Activated CD8-positive, alpha-beta memory T cell treated with anti-CD3 and anti-CD28 coated beads for 36 hours (primary cell): ENCODE measurements at regions not wholly inside any gene's neighbourhood (a gene's known extent, or its start where the extent isn't known, plus 50 kb on each side); places are given as distances from the start of the nearest gene placed in this dataset.

Source experiments
- CTCF ChIA-PET: fragments of 350-600 bp; sonication (Branson Sonifier 250); formaldehyde crosslinking; loops from one replicate; lab custom pipeline; 2021; ENCODE audit warnings: antibody characterized with exemption; lab: Charles Lee
- POLR2A ChIA-PET: fragments of 350-600 bp; sonication (Branson Sonifier 250); formaldehyde crosslinking; loops from one replicate; lab custom pipeline; 2021; ENCODE audit warnings: antibody characterized with exemption; lab: Charles Lee

DNA sequence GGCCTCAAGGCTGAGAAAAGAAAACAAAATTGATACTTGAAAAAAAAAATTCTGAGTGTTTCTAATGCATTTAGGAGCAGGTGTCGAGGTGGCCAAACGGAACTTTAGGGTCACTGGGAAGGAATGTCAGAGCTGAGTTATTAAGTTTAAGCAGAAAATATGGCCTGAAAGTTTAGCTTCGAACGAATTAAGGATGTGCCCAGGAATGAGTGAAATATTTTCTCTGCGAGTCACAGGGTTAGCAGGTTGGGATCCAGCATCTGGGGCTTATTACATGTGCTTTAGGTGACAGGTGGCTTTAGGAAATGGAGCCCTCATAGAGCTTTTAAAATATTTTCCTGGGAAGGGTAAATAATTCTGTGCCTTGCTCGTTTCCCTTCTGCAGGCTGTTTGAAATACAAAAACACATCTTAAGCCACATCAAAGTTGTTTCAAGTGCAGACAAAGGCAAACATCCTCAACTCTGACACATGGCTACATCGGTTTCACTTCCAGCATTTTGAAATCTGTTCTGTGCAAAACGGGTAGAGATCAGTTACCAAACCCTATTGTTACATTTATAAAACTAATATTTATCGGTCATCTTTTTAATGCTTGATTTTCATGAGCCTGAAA lies 143.1 kb upstream of the ARRDC4 start:
- ChIA-PET CTCF (no interaction called here), POLR2A (no interaction called here)

DNA sequence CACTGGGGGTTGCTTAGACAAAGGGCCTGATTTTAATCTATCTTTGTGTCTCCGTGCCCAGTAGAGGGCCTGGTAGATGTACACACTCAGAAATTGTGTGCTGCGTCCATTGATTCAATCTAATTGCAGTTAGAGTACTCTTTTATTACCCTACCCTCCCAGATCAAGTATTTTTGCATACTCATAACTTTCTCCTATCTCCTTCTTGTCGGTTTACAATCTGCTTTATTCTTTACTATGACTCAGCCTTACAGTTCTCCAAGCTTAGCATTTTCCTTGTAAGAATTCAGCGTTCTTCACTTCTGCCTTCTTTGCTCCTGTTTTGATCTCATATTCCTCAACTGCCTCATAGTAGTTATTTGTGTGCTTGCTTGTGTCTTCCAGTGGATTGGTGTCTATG lies 124.5 kb upstream of the ARRDC4 start:
- CTCF ChIA-PET = no interaction called here
- POLR2A ChIA-PET = no interaction called here

DNA sequence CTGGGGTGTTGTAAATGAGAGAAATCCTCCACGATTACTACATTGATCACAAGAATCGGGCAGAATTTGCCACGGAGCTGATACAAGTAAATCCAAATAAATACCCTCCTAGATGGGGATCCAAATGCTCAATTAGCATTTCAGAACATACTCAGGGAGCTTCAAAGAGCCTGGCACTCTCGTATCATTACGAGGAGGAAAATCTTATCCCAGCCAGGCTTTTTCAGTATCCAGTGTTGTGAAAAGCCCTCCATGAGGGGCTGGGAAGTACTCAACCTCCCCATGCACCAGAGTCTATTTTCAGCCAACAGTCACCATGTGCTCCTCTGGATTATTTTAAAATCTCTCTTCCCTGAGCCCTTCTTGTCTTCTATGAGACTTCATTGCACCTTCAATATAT lies 122.6 kb upstream of the ARRDC4 start:
- POLR2A ChIA-PET = no interaction called here
- CTCF ChIA-PET = no interaction called here

DNA sequence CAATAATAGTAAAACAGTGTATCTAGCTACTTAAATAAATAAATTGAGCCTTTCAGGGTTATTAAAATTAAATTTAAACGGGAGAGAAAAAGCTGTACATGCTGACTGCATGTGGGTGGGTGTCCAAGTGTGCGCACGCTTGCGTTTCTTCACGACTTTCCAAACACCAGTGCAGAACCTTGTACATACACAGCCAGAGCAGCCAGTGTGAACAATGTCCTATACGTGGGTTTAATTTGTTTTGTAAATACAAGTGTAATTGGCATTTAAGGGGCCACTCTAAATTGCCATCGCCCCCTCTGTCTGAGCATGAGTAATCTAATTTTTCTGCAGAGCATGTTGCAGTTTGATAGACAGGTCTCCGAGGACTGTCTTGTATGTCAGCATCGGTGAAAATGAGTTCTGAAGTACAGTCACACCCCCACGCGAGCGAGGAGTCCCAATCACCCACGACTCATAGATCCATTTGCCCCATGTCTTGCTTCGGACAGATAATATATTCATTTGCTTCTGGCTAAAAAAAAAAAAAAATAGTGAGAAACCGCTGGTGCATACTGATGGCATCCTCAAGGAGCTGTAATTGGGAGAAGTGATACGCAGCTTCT lies 121.8 kb upstream of the ARRDC4 start:
- POLR2A ChIA-PET = no interaction called here
- CTCF ChIA-PET = no interaction called here

DNA sequence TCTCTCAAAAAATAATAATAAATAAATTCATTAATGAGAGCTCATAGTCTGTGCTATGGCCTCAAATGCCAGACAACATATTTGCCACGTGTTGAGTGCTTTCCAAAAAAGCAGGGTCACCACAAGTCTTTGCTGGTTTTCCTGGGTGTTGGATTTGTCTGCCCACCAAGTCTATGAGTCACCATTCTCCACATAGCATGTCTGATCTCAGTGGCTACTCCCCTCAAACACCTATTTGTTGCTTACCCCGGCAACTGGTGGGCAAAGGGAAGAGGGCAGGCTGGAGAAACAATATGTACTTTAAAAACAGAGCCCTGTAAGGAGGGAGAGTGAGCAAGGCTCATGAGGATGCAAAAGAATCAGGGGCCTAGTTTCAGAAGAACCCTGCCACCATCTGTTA lies 120.0 kb upstream of the ARRDC4 start:
- POLR2A ChIA-PET = no interaction called here

DNA sequence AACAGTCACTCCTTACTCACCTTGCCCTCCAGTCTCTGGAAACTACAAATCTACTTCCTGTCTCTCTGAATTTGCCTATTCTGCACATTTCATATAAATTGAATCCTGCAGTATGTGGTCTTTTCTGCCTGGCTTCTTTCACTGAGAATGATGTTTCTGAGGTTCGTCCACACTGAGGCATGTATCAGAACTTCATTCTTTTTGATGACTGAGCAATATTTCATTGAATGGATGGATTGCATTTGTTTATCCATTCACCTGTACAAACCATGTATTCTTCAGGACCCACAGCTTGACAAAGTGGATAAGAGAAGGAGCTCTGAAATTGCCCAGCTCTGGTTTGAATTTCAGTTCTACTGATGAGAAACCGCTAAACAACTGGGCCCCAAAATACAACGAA lies 118.9 kb upstream of the ARRDC4 start:
- ChIA-PET CTCF (no interaction called here), POLR2A (no interaction called here)

More for the DNA sequence above, 120.0 kb upstream of the ARRDC4 start:
- CTCF ChIA-PET = no interaction called here

DNA sequence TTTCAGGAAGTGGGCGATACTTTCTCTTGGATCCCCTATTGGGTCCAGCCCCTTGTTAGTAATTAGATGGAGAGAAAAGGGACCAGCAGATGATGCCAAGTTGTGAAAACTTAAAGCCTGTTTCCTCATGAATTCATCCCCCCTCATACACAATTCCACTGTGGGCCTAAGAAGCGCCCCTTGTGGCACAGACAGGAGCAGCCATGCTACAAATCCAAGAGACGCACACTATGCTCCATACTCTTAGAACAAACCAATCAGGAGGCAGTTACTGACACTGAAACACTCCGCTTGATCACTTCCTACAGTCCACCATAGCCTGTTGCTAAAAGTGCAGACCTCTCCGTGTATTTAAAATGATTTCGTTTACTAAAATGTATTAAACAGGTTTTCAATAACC lies 111.3 kb upstream of the ARRDC4 start:
- POLR2A ChIA-PET = no interaction called here
- CTCF ChIA-PET = no interaction called here

DNA sequence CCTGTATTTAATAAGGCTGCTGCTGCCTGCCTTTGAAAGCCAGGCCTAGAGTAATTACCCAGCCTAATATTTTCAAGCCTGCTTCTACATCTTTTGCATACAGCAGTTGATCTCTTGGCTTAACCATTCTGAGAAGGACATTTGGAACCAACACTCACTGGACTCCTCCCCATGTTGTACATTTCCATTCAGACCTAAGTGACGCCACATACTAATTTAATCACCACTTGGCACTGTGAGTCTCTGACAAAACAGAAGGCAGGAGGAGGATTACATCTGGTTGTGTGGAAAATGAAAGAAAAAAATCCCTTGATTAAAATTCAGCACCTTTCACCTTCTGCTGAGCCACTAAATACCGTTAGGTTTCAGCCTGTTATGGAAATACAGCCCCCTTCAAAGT lies 102.2 kb upstream of the ARRDC4 start:
- ChIA-PET POLR2A (no interaction called here), CTCF (no interaction called here)

DNA sequence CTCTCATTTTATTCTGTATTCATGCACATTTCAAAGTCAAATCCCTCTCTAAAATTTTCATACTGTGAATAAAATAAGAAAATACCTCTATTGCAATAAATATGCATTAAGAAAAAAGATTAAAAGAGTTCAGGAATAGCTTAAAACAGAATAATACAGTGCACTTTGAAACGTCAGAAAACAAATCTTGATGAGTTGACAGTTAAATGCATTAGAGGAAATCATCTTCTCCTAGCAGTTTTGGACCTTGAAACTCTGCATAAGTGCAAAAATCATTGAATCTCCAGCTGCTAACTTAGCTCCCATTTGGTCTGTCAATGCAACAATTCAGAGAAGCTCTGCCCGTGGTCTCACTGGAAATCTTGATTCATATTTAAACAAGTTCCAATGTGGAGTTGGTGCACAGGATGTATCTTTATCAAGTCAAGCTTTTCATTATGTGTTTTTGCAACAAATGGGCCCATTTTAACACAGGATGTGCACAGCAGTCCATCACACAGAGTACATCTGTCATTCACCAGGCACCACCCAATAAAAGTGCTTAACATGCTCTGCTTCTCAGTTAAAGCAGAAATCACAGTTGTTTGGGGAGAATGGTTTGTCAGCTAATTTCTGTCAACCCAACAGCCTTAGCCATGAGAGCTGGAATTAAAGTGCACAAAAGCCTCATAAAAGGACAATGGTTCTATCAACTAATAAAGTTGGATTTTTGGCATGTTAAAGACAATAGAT lies 98.8 kb upstream of the ARRDC4 start:
- POLR2A ChIA-PET = no interaction called here
- CTCF ChIA-PET = no interaction called here

DNA sequence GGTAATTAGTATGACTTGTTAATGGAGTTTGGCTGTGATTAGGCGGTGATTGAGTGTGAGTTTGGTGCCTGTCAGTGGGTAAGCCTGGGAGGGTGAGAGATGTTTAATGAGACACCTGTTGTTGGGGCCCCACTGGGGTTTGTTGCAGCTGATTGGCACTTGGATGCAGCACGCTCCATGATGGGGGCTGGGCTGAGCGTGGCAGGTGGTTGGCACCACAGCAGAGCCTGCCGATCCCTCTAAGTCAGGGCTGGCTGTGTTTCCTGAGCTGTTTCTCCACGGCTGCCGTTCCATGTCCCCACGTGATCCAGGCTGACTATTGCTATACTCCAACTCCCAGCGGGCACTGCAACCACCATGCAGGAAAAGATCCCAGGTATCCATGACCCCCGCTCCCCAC lies 93.5 kb upstream of the ARRDC4 start:
- CTCF ChIA-PET = no interaction called here
- POLR2A ChIA-PET = no interaction called here

DNA sequence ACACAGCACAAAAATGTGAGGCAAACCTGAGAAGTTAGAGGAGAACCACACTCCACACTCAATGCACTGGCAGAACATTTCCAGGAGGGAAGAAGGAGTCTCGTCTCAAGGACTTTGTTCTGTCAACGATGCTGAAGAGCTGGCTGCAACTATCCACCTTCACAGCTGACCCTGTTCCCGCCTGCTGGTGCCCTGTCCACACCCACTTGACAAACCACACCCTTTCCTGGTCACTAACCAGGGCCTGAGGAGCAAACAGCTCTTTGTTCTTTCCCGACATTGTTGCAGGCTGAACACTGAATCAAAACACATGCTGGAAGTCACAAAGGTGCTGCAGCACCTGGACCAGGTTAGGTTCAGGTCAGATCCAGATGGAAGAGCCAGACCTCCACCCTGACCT lies 92.6 kb upstream of the ARRDC4 start:
- POLR2A ChIA-PET = no interaction called here
- CTCF ChIA-PET = no interaction called here

DNA sequence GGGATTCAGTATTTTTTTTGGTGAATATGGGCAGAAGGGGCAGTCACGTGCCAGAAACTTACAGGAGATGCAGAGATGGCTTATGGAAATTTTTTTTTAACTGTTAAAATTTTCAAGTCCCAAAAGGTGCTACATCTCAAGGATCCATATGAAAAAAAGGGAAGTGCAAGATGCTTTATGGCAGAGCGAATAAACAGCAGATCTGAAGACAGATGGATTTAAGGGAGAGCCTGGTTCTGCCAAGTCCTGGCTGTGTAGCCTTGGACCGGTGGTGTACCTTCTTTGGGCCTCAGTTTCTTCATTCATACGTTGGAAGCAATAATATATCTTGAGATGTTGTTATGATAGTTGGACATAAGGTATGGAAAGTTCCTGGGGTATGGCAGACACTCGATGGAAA lies 91.5 kb upstream of the ARRDC4 start:
- ChIA-PET POLR2A (no interaction called here), CTCF (no interaction called here)

DNA sequence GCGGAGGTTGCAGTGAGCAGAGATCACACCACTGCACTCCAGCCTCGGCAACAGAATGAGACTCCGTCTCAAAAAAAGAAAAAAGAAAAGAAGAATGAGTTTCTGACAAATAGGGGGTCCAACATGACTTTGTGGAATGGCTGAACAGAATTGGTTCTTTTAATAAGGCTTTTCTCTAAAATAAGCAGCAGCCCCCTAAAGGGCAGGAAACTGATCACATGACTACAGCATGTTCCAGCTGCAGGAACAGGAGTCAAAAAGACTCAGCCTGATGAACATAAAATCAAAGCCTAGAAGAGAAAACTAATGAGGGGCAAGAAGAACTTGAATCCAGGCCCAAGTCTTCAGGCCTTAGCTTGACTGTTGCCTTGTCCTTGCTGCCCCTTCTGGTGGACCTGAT lies 89.7 kb upstream of the ARRDC4 start:
- POLR2A ChIA-PET = no interaction called here

DNA sequence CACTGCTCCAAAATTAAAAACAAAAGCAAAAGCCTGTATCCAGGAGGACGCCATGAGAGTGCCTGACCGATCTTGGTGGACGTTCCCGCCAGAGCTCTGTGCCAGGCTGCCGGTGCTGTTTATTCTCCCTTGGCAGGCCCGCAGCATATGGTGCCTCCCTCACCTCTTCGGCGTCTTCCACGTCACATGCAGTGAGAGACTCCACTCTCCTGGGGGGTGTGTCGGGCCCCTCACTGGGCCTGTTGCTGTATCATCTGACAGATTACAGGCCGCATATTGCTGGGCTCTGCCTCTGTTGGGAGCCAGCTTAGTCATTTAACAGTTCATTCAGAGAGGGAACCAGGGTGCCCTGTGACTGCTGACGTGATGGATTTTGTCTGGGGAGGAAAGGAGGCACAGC lies 86.4 kb upstream of the ARRDC4 start:
- ChIA-PET POLR2A (no interaction called here), CTCF (no interaction called here)

More for the DNA sequence above, 89.7 kb upstream of the ARRDC4 start:
- CTCF ChIA-PET = no interaction called here

DNA sequence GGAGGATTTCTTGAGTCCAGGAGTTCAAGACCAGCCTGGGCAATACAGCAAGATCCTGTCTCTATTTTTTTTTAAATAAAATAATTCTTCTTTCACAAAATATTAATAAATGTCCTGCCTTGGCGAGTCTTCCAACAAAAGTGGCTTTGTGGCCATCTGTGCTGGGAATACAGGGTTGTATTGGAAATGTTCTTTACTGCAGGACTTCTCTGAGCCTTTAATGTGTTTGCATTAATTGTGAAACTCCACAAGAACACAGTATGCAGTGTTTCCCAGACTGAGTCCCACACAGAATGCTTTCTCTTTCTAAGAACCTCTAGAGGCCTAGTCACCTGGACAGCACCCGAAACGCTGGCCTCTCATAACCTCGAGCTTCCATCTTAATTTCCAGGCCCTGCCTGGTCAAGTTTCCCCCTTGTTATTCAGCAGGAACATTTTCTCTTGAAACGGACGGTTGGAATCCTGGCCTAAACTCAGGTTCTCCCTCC lies 85.4 kb upstream of the ARRDC4 start:
- CTCF ChIA-PET = no interaction called here
- POLR2A ChIA-PET = no interaction called here

DNA sequence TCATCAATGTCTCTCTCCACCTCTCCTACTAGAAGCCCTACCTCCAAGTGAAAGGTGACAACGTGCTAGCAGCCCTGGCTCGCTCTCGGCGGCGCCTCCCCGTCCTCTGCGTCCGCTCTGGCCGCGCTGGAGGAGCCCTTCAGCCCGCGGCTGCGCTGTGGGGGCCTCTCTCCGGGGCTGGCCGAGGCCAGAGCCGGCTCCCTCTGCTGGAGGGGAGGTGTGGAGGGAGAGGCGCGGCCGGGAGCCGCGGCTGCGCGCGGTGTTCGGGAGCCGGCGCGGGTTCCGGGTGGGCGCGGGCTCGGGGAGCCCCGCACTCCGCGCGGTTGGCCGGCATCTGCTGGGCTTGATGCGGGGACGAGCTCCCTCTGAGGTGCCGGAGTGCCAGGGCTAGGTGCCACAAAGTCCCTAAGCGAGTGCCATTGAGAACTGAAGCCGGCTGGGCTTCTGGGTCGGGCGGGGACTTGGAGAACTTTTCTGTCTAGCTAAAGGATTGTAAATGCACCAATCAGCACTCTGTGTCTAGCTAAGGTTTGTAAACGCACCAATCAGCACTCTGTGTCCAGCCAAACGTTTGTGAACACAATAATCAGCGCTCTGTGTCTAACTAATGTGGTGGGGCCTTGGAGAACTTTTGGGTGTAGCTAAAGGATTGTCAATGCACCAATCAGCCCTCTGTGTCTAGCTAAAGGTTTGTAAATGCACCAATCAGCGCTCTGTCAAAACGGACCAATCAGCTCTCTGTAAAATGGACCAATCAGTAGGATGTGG lies 84.8 kb upstream of the ARRDC4 start:
- POLR2A ChIA-PET = no interaction called here
- CTCF ChIA-PET = no interaction called here

DNA sequence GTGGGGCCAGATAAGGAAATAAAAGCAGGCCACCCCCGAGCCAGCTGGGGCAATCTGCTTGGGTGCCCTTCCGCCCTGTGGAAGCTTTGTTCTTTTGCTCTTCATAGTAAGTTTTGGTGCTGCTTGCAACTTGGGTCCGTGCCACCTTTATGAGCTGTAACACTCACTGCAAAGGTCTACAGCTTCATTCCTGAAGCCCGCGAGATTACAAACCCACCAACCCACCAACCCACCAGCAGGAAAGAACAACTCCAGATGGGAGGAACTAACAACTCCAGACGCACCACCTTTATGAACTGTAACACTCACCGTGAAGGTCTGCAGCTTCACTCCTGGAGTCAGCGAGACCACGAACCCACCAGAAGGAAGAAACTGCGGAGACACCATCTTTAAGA lies 84.2 kb upstream of the ARRDC4 start:
- ChIA-PET POLR2A (no interaction called here), CTCF (no interaction called here)

DNA sequence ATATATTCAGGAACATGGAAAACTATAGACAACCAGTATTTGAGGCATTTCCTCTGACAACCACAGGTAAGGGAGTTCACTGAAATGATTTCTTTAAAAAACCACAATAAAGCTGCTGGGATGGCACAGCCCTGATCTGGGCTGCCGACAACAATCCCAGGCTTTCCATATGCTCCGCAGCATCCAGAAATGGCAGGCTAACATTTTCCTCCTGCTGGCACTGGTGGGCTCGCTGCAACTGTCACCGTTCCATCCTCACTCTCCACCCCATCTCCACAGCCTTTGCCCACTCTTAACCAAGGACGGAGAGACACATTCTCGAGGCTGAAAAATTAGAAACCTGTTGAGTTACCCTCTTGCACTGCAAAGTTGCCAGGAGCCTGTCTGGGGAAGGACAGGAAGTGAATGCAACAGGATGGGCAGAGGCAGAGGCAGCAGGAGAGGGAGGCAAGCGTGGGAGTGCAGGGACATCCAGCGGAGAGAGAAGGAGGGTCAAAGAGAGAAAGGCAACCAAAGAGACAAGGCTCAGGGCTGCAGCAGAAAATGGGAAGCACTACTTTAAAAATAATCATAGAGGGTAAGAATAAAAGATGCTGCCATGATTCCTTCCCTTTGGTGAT lies 79.0 kb upstream of the ARRDC4 start:
- ChIA-PET CTCF (no interaction called here), POLR2A (no interaction called here)

DNA sequence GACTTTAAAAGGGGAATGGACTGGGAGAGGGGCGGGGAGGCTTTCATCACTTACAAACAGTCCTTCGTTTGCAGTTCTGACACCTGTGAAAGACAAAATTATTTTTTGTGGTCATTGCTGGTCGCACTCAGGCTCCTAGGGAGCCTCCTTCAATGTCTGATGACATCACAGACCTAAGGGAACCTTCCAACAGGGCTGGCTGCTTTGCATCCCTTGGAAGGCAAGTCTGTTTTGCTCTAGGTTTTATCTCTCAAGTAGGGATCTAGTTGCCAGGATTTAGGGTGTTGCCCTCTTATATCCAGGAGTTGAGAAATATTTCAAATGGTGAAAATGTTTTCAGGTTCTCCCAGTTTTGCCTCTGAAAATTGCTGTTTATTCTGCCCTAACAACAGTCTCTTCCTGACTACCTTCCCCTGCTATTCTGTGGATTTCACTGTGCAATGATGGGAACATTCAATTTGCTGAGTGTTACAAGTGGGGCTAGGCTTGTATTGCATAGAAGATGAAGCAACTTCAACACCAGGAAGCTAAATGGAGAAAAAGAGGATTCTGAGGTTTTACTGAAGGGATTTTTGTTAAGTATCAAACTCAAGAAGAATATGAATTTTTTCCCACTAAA lies 75.9 kb upstream of the ARRDC4 start:
- ChIA-PET POLR2A (no interaction called here), CTCF (no interaction called here)

DNA sequence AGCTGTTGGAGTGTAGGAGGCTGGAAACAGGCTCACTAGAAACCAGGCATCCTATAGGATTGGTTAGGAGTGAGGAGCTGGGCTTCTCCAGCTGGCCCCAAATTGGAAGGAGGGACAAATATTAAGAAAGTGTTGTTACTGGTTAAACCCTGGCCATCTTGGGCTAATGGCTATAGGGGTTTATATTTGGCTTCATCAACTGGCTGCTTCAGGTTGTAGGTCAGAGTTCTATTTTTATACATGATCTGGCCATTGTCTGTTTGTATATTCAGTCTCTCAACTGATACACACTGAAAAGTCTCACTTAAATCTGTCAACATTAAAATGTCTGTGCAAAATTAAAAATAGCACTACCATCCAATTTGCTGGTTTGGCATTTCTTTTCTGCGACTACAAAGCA lies 70.2 kb upstream of the ARRDC4 start:
- CTCF ChIA-PET = no interaction called here
- POLR2A ChIA-PET = no interaction called here
